ENCODE measurements at regions not wholly inside any gene's neighbourhood (a gene's known extent, or its start where the extent isn't known, plus 50 kb on each side); places are given as distances from the start of the nearest gene placed in this dataset.

- DNase-seq, result no peak
Observed at GRCh38 chr4:130393642-130394041, 1297.7 kb downstream of the C4orf33 start.

GRCh38 chr4:130395871-130396270 lies 1299.9 kb downstream of the C4orf33 start:
- DNase-seq, result no peak

GRCh38 chr4:130403221-130403620 lies 1307.3 kb downstream of the C4orf33 start:
- DNase-seq, result no peak

GRCh38 chr4:130416228-130416627 lies 1320.3 kb downstream of the C4orf33 start:
- DNase-seq, result no peak

- no peak for DNase-seq
Observed at GRCh38 chr4:130419211-130419975, 1323.4 kb downstream of the C4orf33 start.

- DNase-seq, result no peak
Observed at GRCh38 chr4:130422261-130422660, 1326.3 kb downstream of the C4orf33 start.

GRCh38 chr4:130424211-130424610 lies 1328.3 kb downstream of the C4orf33 start:
- DNase-seq, result no peak

- DNase-seq, result no peak
Observed at GRCh38 chr4:130432289-130432688, 1336.3 kb downstream of the C4orf33 start.

GRCh38 chr4:130449741-130450140 lies 1353.8 kb downstream of the C4orf33 start:
- no peak for DNase-seq

- DNase-seq, result no peak
Observed at GRCh38 chr4:130468340-130468739, 1372.4 kb downstream of the C4orf33 start.

- DNase-seq, result no peak
Observed at GRCh38 chr4:130478406-130478805, 1382.5 kb downstream of the C4orf33 start.

GRCh38 chr4:130479020-130479419 lies 1383.1 kb downstream of the C4orf33 start:
- no peak for DNase-seq

GRCh38 chr4:130479674-130480073 lies 1383.7 kb downstream of the C4orf33 start:
- no peak for DNase-seq

- DNase-seq, result no peak
Observed at GRCh38 chr4:130484826-130485225, 1388.9 kb downstream of the C4orf33 start.

GRCh38 chr4:130485371-130485770 lies 1389.4 kb downstream of the C4orf33 start:
- no peak for DNase-seq

GRCh38 chr4:130486186-130486585 lies 1390.2 kb downstream of the C4orf33 start:
- no peak for DNase-seq

GRCh38 chr4:130486841-130487240 lies 1390.9 kb downstream of the C4orf33 start:
- no peak for DNase-seq

- DNase-seq, result no peak
Observed at GRCh38 chr4:130510661-130511060, 1414.7 kb downstream of the C4orf33 start.

- DNase-seq, result no peak
Observed at GRCh38 chr4:130511776-130512175, 1415.8 kb downstream of the C4orf33 start.

- DNase-seq, result no peak
Observed at GRCh38 chr4:130524057-130524456, 1428.1 kb downstream of the C4orf33 start.

- no peak for DNase-seq
Observed at GRCh38 chr4:130530505-130530904, 1434.6 kb downstream of the C4orf33 start.

- no peak for DNase-seq
Observed at GRCh38 chr4:130534651-130535050, 1438.7 kb downstream of the C4orf33 start.

GRCh38 chr4:130542953-130543352 lies 1447.0 kb downstream of the C4orf33 start:
- DNase-seq, result no peak

- DNase-seq, result no peak
Observed at GRCh38 chr4:130545171-130545570, 1449.2 kb downstream of the C4orf33 start.

GRCh38 chr4:130545596-130545995 lies 1449.6 kb downstream of the C4orf33 start:
- DNase-seq, result no peak
